NCI-H82 (cell line): ENCODE measurements at regions not wholly inside any gene's neighbourhood (a gene's known extent, or its start where the extent isn't known, plus 50 kb on each side); places are given as distances from the start of the nearest gene placed in this dataset.
"Not testable (repeated sequence)": the region's sequence is repeated elsewhere in the genome, so short reads cannot be mapped to it uniquely, and the experiment has no call there.

ENCODE experiments used
- DNase-seq: peaks from one replicate; lab custom pipeline; 2025; lab: John Stamatoyannopoulos, UW

DNA sequence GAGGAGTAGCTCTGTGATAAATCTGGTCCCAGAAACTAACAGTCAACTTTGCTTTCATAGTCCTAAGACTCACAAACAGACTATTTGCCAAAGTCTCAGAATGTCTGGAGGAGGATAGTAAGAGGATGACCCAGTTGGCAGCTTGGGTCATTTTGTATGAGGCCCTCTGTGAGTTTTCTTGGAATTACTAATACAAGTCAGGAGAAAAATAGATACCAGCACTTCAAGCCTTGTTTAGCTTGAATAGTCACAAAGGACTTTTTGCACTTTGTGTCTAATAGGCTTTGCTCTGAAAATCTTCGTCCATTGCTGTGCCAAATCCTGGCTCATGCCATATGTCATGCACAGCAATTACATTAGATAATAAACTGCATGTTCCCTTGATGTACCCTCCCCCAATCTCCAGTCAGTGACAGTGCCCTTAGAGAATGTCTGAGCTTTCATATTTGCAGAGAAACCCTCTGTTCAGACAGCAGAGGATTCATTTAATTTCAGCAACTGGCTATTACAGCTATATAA lies 612.8 kb downstream of the CSNK1G3 start:
- DNase-seq: peak; percentile 95

DNA sequence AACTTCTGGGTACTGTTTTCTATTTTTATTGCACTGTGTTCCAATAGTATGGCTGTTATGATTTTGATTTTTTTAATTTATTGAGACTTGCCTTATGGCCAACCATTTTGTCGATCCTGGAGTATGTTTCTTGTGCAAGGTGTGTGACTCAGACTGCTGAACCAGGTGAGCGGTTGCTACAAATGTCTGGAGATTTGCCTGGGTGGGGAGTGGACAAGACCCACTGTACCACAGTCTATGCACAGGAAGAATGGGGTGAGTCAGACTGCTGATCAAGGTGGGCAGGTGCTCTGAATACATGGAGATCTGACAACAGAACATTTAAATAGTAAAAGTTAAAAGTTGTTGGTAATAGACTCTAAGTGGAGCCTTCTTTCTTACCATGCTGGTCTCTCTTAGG lies 609.2 kb downstream of the CSNK1G3 start:
- DNase-seq: no peak

DNA sequence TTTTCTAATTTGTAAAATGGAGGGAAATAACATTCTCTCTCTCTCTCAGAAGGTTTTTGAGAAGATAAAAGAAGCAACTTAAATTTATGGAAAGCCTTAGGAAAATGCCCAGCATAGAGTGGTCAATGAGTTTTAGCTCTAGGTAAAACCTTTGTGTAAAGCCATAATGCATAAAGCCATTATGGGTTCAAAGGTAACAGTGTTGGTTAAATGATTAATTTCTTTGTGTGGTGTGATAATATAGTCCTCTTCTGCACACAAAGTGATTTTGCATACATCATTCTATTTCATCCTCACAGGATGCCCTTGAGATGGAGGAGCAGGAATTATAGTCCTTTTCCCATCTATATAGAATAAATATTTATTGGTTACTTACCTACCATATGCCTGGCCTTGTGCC lies 602.9 kb downstream of the CSNK1G3 start:
- no peak for DNase-seq

DNA sequence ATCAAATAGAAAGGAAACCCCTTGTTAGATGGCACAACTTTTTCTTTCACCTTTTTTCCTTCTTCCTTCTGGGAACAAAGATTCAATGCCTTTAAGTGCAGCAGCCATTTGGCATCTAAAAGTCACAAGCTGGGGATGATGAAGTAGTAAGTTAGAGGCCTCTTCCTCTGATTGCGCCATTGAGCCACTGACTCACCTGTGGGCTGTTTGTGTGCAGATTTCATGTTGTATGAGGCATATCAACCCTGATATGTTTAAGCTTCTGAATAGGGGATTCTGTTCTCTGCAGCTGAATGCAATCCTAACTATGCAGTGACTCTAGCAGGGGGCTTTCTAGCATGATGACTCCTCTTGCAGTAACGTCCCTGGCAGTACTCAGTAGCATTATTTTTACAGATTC lies 599.9 kb downstream of the CSNK1G3 start:
- DNase-seq: no peak

DNA sequence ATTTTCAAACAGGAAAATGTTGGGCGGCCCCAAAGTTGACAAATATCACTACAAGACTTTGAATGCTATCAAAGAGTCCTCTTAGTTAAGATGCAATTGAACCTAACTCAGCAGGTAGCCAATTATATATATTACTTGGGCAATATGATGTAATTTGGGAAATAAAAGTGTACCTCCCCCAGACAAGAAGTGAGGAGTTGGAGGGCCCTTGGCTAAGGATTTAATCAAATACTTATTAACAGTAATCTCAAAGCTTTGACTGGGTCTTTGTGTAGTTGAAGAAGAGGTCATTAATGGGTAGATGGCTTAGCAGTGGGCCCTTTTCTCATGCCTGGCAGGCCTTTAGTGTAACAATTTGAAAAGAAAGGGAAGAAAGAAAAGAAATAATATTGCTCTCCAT lies 599.0 kb downstream of the CSNK1G3 start:
- DNase-seq: no peak

DNA sequence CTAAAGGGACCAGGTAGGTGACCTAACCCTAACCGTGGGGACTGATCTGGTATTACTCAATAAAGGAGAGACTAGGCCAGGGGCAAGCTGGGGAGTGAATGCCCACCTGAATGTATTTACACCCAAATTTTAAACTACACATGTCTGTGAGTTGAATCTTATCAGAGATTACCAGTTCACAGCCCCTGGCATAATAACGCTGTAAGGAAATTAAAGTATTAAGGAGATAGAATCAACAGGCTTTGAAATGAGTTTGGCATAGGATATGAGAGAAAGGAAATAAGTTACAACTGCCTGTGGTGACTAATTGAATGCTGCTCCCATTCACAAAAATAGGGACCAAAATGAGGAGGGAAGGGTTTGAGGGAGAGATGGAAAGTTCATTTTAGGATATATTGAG lies 593.3 kb downstream of the CSNK1G3 start:
- no peak for DNase-seq

DNA sequence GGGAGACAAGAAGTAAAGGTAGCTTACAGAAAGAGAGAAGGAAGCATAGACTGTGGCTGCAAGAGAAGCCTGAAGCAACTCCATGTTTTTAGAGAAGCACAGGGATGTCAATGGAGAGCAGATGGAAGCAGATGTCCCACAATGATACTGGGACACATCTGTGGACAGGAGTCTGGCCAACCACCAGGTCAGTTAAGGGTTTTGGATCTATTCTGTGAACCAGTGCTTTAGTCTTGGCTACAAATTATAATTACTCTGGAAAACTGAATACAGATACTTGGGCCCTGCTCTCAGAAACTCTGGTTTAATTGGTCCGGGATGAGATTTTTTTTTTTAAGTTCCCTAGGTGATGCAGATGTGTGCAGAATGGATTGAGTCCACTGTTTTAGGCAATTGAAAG lies 592.8 kb downstream of the CSNK1G3 start:
- no peak for DNase-seq

DNA sequence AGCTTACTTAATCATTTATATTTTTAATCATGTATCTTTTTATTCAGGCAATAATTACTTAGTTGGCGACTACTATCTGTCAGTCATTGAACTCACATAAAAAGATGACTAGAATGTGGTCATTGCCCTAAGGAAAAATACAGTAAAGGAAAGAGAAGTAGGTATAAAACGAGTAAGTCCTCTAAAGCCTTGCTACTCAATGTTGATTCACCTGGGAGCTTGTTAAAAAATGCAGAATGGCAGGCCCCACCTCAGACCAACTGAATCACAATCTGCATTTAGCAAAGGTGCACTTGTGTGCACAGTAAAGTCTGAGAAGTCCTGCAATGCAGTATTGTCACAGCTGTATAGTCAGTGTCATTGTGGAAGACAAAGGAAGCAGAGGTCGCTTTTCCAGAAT lies 592.4 kb downstream of the CSNK1G3 start:
- no peak for DNase-seq

DNA sequence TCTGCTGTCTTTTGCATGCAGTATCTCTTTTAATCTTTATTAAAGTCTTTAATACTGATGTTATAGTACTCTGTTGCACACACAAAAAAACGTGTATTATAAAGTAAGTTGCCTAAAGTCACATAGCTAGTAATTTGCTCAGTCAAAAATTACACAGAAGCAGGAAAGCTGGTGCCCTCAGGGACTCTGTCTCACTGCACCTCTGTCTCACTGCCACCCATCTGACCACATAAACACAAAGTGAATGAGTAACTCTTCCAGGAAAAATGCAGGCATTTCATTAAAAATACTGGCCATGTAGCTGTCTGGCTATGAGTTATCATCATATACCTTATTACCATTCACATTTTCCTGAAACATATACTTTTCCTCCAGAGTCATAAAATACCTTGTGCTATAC lies 591.7 kb downstream of the CSNK1G3 start:
- DNase-seq: no peak

DNA sequence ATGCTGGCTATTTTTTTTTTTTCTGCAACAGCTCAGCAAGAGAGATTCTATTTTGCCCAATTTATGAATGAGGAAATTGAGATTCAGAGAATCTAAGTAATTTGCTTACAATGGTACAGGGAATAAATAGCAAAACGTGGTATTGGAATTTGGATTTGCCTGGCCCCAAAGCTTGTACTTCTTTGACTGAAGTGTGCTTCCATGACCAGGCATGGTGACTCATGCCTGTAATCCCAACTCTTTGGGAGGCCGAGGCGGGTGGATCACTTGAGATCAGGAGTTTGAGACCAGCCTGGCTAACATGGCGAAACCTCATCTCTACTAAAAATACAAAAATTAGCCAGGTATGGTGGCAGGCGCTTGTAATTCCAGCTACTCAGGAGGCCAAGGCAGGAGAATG lies 591.1 kb downstream of the CSNK1G3 start:
- not testable (repeated sequence) for DNase-seq

DNA sequence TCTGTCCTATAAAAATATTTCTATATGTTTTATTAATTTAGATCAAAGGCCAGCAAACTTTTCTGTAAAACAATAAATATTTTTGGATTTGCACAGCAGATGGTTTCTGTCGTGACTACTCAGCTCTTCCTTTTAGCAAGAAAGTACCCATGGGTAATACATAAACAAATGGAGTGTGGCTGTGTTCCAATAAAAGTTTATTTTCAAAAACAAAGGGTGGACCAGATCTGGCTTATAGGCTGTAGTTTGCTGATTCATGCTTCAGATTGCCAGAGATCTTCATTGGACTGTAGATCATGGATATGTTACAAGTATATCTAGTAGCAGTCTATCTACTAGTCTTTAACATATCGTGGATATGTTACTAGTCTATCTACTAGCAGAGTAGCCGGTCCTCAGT lies 590.5 kb downstream of the CSNK1G3 start:
- no peak for DNase-seq

DNA sequence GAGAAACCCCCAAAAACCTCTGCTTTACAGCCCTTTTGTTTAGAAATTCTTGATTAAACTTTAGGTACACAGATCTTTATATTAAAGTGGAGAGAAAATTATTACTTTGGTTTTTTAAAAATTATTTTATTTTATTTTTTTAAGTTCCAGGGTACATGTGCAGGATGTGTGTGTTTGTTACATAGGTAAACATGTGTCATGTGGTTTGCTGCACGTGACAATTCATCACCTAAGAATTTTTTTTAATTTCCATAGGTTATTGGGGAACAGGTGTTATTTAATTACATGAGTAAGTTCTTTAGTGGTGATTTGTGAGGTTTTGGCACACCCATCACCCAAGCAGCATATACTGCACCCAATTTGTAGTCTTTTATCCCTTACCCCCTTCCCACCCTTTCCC lies 581.7 kb downstream of the CSNK1G3 start:
- no peak for DNase-seq

DNA sequence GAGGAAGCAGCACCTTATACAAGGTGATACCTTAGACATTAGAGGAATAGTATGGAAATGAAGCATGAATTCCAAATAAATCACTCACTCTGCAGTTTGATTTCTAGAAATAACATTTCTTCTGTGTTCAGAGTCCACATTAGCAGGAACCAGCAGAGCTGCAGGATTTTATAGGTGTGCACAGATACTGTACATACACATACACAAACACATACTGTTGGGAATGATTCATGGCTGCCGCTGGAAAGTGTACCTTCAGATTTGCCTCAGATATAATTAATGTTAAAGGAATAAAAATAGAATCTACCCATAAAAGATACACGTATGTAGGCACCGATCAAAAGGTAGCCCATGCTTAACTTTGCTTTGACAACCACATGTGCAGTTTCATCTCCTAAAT lies 578.1 kb downstream of the CSNK1G3 start:
- no peak for DNase-seq

DNA sequence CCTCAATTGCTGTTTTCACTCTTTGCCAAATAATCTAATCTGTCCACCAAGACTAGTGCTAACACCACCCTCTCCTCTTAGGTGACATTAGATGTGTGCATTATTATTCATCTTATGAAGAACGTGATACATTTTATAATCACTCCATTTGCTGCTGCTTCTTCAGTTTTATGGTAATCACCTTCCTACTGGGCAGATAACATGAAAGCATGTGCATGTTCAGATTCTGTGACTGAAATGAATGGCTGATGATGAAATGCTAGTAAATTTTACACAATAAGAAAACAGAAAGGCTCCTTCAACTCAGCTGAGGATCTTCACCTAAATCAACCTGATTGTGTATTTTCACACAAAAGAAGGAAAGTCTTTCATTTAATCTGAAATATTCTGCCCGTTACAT lies 577.6 kb downstream of the CSNK1G3 start:
- DNase-seq: no peak

DNA sequence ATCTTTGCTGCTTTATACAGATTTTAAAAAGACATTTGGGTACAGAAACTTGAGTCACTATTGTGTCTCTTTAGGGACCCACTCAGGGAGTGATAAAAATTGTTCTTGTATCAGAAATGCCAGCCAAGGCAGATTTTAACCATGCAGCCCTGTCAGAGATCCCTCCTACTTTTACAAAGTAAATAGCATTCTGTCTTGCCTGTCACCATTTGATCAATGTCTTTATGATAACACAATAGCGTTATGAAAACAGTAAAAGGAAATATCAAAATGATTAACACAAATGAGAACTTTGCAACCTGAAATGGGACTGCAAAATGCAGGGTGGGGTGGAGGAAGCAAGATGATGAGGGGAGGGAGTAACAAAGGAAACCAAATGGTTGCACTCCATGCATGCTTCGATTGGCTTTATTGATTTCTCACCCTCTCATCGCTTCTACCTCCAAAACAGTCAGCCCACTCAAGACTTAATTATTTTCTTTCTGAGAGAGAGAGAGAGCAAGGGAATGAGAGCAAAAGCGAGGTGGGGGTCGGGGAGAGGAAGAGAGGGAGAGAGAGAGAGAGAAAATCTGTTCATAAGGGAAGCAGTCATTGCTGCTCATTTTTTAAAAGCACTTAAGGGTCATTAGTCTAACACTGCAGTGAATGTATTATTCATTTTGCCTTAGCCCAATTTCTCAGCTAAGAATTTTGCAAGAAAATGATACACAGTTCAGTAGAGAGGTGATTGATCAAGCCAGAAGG lies 576.5 kb downstream of the CSNK1G3 start:
- no peak for DNase-seq

DNA sequence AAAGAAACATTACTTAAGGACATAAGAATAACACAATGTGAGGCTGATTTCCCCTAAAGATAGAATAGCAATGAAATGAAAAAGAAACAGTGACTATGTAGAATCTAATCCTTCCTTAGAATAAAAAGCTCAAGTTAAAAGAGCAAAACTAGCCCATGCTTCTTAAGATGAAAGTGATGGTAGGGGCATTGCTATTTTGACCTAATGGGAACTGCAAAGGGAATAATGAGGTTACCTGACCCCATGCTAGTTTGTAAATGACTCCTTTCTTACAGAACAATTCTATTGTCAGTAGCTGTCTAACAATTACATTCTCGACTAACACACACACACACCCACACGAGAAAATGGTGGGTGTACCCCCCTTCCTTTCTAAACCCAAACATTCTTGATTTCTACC lies 575.8 kb downstream of the CSNK1G3 start:
- DNase-seq: no peak

DNA sequence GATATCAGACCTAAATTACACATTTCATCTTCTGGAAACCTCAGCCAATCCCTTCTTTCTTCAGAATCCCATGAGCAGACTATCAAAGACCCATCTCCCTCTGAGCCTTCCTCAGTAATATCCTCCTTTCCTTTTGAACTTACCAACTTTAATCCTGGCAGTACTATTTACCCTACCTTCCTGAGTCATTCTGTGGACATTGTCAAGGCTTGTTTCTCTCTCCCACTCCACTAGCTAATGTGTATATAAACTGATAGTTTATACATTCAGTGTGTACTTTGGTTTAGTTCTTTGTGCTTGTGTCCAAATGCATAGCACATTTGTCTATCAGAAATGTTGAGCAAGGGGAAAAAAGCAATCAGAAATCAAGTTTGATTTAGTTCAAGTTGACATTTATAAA lies 568.3 kb downstream of the CSNK1G3 start:
- no peak for DNase-seq

DNA sequence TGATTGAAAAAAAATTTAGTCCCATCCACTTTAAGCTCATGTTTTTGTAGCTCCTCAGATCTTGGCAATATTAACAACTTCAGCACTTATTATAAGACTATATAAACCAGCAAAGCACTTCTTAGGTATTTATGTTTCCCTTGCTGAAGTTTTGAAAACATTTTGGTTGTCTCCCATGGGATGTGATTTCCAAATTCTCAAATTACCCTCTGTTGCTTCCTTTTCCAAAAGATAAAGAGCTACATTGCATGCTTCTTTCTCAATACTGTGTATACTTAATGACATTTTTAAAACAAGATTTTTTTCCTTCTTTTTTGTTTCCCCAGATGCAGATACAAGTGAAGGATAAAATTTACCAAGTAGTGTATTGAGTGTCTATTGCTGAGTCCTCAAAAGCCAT lies 567.1 kb downstream of the CSNK1G3 start:
- DNase-seq: no peak

DNA sequence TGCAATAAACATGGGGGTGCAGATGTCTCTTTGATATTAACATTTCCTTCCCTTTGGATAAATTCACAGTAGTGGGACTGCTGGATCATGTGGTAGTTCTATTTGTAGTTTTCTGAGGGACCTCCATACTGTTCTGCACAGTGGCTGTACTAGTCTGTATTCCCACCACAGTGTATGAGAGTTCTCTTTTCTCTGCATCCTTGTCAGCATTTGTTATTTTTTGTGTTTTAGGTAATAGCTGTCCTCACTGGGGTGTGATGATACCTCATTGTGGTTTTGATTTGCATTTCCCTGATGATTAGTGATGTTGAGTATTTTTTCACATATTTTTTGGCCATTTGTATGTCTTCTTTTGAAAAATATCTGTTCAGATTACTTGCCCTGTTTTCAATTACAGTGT lies 562.5 kb downstream of the CSNK1G3 start:
- DNase-seq: no peak

DNA sequence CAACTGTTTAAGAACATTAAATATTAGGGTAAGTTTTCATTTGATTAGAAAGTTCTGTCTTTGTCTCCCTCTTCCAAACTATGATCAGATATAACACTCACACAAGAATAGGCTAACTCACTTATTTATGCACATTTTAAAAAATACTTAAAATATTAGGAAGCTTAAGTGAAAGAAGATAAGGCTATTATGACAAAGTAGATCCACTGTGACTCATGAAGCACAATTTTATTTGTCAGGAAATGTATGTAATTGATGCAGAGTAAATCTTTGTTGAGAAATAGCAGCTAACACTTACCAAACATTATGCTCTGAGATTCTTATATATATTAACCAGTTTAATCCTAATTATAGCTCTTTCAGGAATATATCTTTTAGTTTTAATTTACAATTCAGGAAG lies 560.6 kb downstream of the CSNK1G3 start:
- DNase-seq: no peak

DNA sequence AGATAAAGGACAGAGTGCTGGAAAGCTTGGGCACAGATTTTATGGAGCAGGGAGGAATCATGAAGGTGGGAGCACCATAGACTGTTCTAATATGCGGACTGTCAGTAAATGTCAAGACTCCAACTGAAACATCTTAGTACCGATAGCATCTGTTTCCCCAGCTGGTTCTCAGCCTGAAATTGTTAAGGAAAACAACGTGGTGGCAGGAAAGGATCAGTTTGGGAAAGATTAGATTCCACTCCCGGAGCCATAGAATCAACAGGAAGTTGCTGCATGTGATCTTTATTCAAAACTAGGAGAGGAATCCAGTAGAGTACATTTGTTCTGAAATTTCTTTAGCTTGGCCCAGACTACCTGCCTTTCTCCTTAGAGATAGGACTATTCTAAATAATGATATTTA lies 559.1 kb downstream of the CSNK1G3 start:
- peak; percentile 3 for DNase-seq

DNA sequence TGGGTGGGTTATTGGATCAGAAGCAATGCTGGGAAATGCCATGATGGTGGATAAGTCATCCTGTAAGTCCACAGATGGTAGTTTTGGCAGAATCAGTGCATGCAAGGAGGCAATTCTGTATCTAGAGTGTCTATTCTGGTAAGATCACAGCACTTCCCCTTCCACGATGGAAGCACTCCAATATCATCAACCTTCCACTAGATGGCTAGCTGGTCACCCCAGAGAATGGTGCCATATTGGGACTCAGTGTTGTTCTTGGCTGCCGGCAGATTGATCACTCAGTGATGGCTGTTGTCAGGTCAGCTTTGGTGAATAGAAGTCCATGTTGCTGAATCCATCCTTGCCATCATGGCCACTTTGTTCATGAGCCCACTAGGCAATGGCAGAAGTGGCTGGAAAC lies 553.5 kb downstream of the CSNK1G3 start:
- DNase-seq: no peak

DNA sequence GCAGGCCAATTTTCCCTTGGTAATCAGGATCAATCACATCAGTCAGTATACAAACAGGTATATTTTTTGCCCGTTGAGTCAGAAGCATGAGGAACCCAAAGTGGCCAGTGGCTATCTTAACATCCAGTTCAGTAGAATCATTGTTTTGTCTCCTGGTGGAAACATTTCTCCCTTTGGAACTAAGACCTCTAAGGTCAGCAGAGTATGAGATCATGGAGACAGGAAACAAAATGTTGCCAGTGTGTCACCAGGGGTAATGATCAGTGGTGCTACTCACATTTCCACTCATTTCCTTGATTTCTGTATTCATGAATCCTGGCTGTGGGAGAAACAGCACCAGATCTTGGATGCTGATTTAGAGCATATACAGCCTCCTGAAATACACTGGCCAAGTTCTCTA lies 553.0 kb downstream of the CSNK1G3 start:
- DNase-seq: no peak

DNA sequence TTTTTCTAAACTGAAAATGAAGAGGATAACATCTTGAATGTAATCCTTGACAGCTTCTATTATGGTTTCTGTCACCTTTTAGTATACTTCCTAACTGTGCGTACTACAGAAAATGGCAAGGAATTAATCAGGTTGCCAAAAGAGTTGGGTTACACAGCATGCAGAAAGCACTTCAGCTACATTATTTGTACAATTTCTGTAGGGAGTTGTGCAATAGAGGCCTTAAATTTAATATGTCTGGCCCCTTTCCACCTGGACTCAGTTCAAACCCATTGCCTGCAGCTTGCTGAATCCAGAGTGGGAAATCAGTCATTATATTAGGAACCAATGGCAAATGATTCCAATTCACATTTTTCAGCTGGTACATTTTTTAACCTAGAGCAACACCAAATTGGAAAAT lies 549.7 kb downstream of the CSNK1G3 start:
- no peak for DNase-seq
